WTC11 (cell line): ENCODE measurements at regions not wholly inside any gene's neighbourhood (a gene's known extent, or its start where the extent isn't known, plus 50 kb on each side); places are given as distances from the start of the nearest gene placed in this dataset.

Experiments
- ATAC-seq: fragments of 200-7000 bp; cut with Tn5 transposase; 2 replicates; pipeline ENCODE4 v1.10.0; 2021; ENCODE audit warnings: mild to moderate bottlenecking, moderate library complexity
- CTCF ChIA-PET: fragments of 300-600 bp; sonication (Branson Sonifier 250); formaldehyde crosslinking; loops from one replicate; lab custom pipeline; 2021; ENCODE audit warnings: antibody characterized with exemption; lab: Charles Lee
- POLR2A ChIA-PET: fragments of 350-600 bp; sonication (Branson Sonifier 250); formaldehyde crosslinking; loops from one replicate; lab custom pipeline; 2021; ENCODE audit warnings: antibody characterized with exemption; lab: Charles Lee
- DNase-seq: peaks from one replicate; pipeline ENCODE4 v3.0.0; 2021; ENCODE audit warnings: low spot score
- H3K27ac Mint-ChIP-seq: 2 replicates; pipeline ENCODE4 v1.8.0; 2021; ENCODE audit warnings: mixed read lengths
- H3K27me3 Mint-ChIP-seq: 2 replicates; pipeline ENCODE4 v1.8.0; 2021; ENCODE audit warnings: low read depth, mild to moderate bottlenecking, moderate library complexity, mixed read lengths
- H3K36me3 Mint-ChIP-seq: 2 replicates; pipeline ENCODE4 v1.8.0; 2021; ENCODE audit warnings: mixed read lengths
- H3K4me1 Mint-ChIP-seq: 2 replicates; pipeline ENCODE4 v1.8.0; 2022; ENCODE audit warnings: mixed read lengths
- H3K4me3 Mint-ChIP-seq: 2 replicates; pipeline ENCODE4 v1.8.0; 2021; ENCODE audit warnings: mild to moderate bottlenecking, moderate library complexity, mixed read lengths
- H3K9me3 Mint-ChIP-seq: 2 replicates; pipeline ENCODE4 v1.8.0; 2021; ENCODE audit warnings: mixed read lengths
- ATF1 ChIP-seq: sonication (generic); formaldehyde crosslinking; IDR thresholded peaks from 2 replicates; pipeline ENCODE4 v1.8.1; 2023; ENCODE audit warnings: mild to moderate bottlenecking, moderate library complexity, missing genetic modification reagents
- ATF3 ChIP-seq: sonication (generic); formaldehyde crosslinking; conservative IDR thresholded peaks from 2 replicates; pipeline ENCODE4 v1.8.1; 2022; ENCODE audit warnings: mild to moderate bottlenecking, missing genetic modification reagents
- CBFB ChIP-seq: sonication (generic); formaldehyde crosslinking; IDR thresholded peaks from 2 replicates; pipeline ENCODE4 v1.8.1; 2022; ENCODE audit warnings: mild to moderate bottlenecking, low read depth, missing genetic modification reagents
- CREB1 ChIP-seq: sonication (generic); formaldehyde crosslinking; IDR thresholded peaks from 2 replicates; pipeline ENCODE4 v1.8.0; 2023; ENCODE audit warnings: mild to moderate bottlenecking, missing genetic modification reagents
- ESRRA ChIP-seq: sonication (generic); formaldehyde crosslinking; IDR thresholded peaks from 2 replicates; pipeline ENCODE4 v1.8.1; 2022; ENCODE audit warnings: mild to moderate bottlenecking, missing genetic modification reagents, borderline replicate concordance
- GRHL2 ChIP-seq: fragments of 250-450 bp; sonication (Bioruptor Pico); IDR thresholded peaks from 2 replicates; pipeline ENCODE4 v1.8.0; 2022; ENCODE audit warnings: mild to moderate bottlenecking, moderate library complexity; ENCODE audit not compliant: insufficient replicate concordance, severe bottlenecking
- MLX ChIP-seq: sonication (generic); formaldehyde crosslinking; IDR thresholded peaks from 2 replicates; pipeline ENCODE4 v1.8.1; 2023; ENCODE audit warnings: mild to moderate bottlenecking, missing genetic modification reagents, moderate library complexity
- NR1H2 ChIP-seq: sonication (generic); formaldehyde crosslinking; IDR thresholded peaks from 2 replicates; pipeline ENCODE4 v1.9.0; 2021; ENCODE audit warnings: mild to moderate bottlenecking, moderate library complexity, missing genetic modification reagents
- NR3C1 ChIP-seq: sonication (generic); formaldehyde crosslinking; conservative IDR thresholded peaks from 2 replicates; pipeline ENCODE4 v1.8.1; 2023; ENCODE audit warnings: low read depth, mild to moderate bottlenecking, missing genetic modification reagents
- PREB ChIP-seq: sonication (generic); formaldehyde crosslinking; IDR thresholded peaks from 2 replicates; pipeline ENCODE4 v1.8.1; 2022; ENCODE audit warnings: mild to moderate bottlenecking, missing genetic modification reagents, moderate library complexity, borderline replicate concordance
- SMAD4 ChIP-seq: sonication (generic); formaldehyde crosslinking; IDR thresholded peaks from 2 replicates; pipeline ENCODE4 v1.8.0; 2022; ENCODE audit warnings: mild to moderate bottlenecking, missing genetic modification reagents
- TEAD4 ChIP-seq: sonication (generic); formaldehyde crosslinking; IDR thresholded peaks from 2 replicates; pipeline ENCODE4 v1.8.0; 2022; ENCODE audit warnings: mild to moderate bottlenecking, missing genetic modification reagents
- TP53 ChIP-seq: sonication (generic); formaldehyde crosslinking; IDR thresholded peaks from 2 replicates; pipeline ENCODE4 v1.8.1; 2023; ENCODE audit warnings: mild to moderate bottlenecking, missing genetic modification reagents
- ZNF121 ChIP-seq: sonication (generic); formaldehyde crosslinking; IDR thresholded peaks from 2 replicates; pipeline ENCODE4 v1.8.0; 2023; ENCODE audit warnings: missing genetic modification reagents
- ZNF138 ChIP-seq: sonication (generic); formaldehyde crosslinking; conservative IDR thresholded peaks from 2 replicates; pipeline ENCODE4 v1.8.1; 2022; ENCODE audit warnings: mild to moderate bottlenecking, moderate library complexity, missing genetic modification reagents
- ZNF416 ChIP-seq: fragments of 250-450 bp; sonication (Bioruptor Pico); IDR thresholded peaks from 2 replicates; pipeline ENCODE4 v1.9.0; 2021; ENCODE audit warnings: mild to moderate bottlenecking, inconsistent platforms
- ZNF423 ChIP-seq: fragments of 250-450 bp; sonication (Bioruptor Pico); IDR thresholded peaks from 2 replicates; pipeline ENCODE4 v2.1.2; 2022; ENCODE audit warnings: mild to moderate bottlenecking, moderate library complexity
- ZNF425 ChIP-seq: fragments of 250-450 bp; sonication (Bioruptor Pico); conservative IDR thresholded peaks from 2 replicates; pipeline ENCODE4 v1.9.0; 2021; ENCODE audit warnings: mild to moderate bottlenecking
- TF ChIP-seq, protein P1 (sequence below): sonication (generic); formaldehyde crosslinking; IDR thresholded peaks from 2 replicates; pipeline ENCODE4 v1.8.0; 2022; ENCODE audit warnings: mild to moderate bottlenecking, missing genetic modification reagents
- TF ChIP-seq, protein P2 (sequence below): sonication (generic); formaldehyde crosslinking; IDR thresholded peaks from 2 replicates; pipeline ENCODE4 v1.8.1; 2023; ENCODE audit warnings: mild to moderate bottlenecking, missing genetic modification reagents
- TF ChIP-seq, protein P3 (sequence below): sonication (generic); formaldehyde crosslinking; IDR thresholded peaks from 2 replicates; pipeline ENCODE4 v1.8.0; 2023; ENCODE audit warnings: missing genetic modification reagents, mild to moderate bottlenecking, borderline replicate concordance
- TF ChIP-seq, protein P4 (sequence below): sonication (generic); formaldehyde crosslinking; conservative IDR thresholded peaks from 2 replicates; pipeline ENCODE4 v1.8.1; 2023; ENCODE audit warnings: mild to moderate bottlenecking, low read depth, missing genetic modification reagents, moderate library complexity

GRCh38 chr3:59380146-59380545 is 330.3 kb upstream of the CFAP20DC start:
- Mint-ChIP-seq H3K4me3 (no peak overlapping the region), H3K36me3 (no peaks in the 10 kb centered on the region)
- CTCF ChIA-PET, result interaction anchor here (0.6 kb wide), 1 partner anchor 71 kb away, joined by 3 read pairs; no protein-coding TSS in a partner anchor

GRCh38 chr3:59374818-59375211 is 325.0 kb upstream of the CFAP20DC start:
- ATAC-seq, result peak; percentile 69
- Mint-ChIP-seq H3K4me1 (peaks cover 11% of the 10 kb centered on the region), H3K27me3 (no peaks in the 10 kb centered on the region; the same call in 1 of the 2 replicates), H3K9me3 (no peaks in the 10 kb centered on the region), H3K36me3 (no peaks in the 10 kb centered on the region)
- POLR2A ChIA-PET, result no interaction called here
- CTCF ChIA-PET, result no interaction called here
- DNase-seq, result no peak
- no peak for TF ChIP-seq ZNF423
- no peak for TF ChIP-seq CREB1
- TF ChIP-seq, protein P1, sequence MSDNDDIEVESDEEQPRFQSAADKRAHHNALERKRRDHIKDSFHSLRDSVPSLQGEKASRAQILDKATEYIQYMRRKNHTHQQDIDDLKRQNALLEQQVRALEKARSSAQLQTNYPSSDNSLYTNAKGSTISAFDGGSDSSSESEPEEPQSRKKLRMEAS, result no peak
- TF ChIP-seq NR1H2 (CRISPR knock-in tag), result no peak
- TF ChIP-seq ZNF121 (CRISPR knock-in tag), result no peak
- no peak for TF ChIP-seq MLX (CRISPR knock-in tag)
- TF ChIP-seq SMAD4, result no peak
- no peak for TF ChIP-seq TEAD4
- TF ChIP-seq ZNF425 (CRISPR knock-in tag), result no peak
- no peak for TF ChIP-seq TP53 (CRISPR knock-in tag)
- no peak for TF ChIP-seq NR3C1 (CRISPR knock-in tag)
- TF ChIP-seq, protein P2, sequence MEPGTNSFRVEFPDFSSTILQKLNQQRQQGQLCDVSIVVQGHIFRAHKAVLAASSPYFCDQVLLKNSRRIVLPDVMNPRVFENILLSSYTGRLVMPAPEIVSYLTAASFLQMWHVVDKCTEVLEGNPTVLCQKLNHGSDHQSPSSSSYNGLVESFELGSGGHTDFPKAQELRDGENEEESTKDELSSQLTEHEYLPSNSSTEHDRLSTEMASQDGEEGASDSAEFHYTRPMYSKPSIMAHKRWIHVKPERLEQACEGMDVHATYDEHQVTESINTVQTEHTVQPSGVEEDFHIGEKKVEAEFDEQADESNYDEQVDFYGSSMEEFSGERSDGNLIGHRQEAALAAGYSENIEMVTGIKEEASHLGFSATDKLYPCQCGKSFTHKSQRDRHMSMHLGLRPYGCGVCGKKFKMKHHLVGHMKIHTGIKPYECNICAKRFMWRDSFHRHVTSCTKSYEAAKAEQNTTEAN, result no peak
- TF ChIP-seq GRHL2 (CRISPR knock-in tag), result no peak
- TF ChIP-seq, protein P3, sequence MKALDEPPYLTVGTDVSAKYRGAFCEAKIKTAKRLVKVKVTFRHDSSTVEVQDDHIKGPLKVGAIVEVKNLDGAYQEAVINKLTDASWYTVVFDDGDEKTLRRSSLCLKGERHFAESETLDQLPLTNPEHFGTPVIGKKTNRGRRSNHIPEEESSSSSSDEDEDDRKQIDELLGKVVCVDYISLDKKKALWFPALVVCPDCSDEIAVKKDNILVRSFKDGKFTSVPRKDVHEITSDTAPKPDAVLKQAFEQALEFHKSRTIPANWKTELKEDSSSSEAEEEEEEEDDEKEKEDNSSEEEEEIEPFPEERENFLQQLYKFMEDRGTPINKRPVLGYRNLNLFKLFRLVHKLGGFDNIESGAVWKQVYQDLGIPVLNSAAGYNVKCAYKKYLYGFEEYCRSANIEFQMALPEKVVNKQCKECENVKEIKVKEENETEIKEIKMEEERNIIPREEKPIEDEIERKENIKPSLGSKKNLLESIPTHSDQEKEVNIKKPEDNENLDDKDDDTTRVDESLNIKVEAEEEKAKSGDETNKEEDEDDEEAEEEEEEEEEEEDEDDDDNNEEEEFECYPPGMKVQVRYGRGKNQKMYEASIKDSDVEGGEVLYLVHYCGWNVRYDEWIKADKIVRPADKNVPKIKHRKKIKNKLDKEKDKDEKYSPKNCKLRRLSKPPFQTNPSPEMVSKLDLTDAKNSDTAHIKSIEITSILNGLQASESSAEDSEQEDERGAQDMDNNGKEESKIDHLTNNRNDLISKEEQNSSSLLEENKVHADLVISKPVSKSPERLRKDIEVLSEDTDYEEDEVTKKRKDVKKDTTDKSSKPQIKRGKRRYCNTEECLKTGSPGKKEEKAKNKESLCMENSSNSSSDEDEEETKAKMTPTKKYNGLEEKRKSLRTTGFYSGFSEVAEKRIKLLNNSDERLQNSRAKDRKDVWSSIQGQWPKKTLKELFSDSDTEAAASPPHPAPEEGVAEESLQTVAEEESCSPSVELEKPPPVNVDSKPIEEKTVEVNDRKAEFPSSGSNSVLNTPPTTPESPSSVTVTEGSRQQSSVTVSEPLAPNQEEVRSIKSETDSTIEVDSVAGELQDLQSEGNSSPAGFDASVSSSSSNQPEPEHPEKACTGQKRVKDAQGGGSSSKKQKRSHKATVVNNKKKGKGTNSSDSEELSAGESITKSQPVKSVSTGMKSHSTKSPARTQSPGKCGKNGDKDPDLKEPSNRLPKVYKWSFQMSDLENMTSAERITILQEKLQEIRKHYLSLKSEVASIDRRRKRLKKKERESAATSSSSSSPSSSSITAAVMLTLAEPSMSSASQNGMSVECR (CRISPR knock-in tag), result no peak
- TF ChIP-seq ATF1 (CRISPR knock-in tag), result no peak
- TF ChIP-seq ZNF138, result no peak
- TF ChIP-seq ESRRA (CRISPR knock-in tag), result no peak
- no peak for TF ChIP-seq PREB
- TF ChIP-seq, all 79 proteins: peak for 0
- H3K4me3 Mint-ChIP-seq, result no peak overlapping the region
- H3K27ac Mint-ChIP-seq, result no peak overlapping the region

More at GRCh38 chr3:59380146-59380545, 330.3 kb upstream of the CFAP20DC start:
- no peaks in the 10 kb centered on the region; the same call in 1 of the 2 replicates for H3K27me3 Mint-ChIP-seq
- no peak for TF ChIP-seq ATF1 (CRISPR knock-in tag)
- TF ChIP-seq NR3C1 (CRISPR knock-in tag), result no peak
- no peak for TF ChIP-seq ATF3 (CRISPR knock-in tag)
- TF ChIP-seq, protein P4, sequence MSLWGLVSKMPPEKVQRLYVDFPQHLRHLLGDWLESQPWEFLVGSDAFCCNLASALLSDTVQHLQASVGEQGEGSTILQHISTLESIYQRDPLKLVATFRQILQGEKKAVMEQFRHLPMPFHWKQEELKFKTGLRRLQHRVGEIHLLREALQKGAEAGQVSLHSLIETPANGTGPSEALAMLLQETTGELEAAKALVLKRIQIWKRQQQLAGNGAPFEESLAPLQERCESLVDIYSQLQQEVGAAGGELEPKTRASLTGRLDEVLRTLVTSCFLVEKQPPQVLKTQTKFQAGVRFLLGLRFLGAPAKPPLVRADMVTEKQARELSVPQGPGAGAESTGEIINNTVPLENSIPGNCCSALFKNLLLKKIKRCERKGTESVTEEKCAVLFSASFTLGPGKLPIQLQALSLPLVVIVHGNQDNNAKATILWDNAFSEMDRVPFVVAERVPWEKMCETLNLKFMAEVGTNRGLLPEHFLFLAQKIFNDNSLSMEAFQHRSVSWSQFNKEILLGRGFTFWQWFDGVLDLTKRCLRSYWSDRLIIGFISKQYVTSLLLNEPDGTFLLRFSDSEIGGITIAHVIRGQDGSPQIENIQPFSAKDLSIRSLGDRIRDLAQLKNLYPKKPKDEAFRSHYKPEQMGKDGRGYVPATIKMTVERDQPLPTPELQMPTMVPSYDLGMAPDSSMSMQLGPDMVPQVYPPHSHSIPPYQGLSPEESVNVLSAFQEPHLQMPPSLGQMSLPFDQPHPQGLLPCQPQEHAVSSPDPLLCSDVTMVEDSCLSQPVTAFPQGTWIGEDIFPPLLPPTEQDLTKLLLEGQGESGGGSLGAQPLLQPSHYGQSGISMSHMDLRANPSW (CRISPR knock-in tag), result no peak
- TF ChIP-seq ZNF416 (CRISPR knock-in tag), result no peak
- no peak for TF ChIP-seq ZNF423
- no peak for TF ChIP-seq CBFB (CRISPR knock-in tag)
- H3K4me1 Mint-ChIP-seq, result no peaks in the 10 kb centered on the region
- DNase-seq, result no peak
- H3K9me3 Mint-ChIP-seq, result no peaks in the 10 kb centered on the region
- POLR2A ChIA-PET, result no interaction called here
- ATAC-seq, result no peak
- no peak overlapping the region for H3K27ac Mint-ChIP-seq
